ENCODE measurements at regions not wholly inside any gene's neighbourhood (a gene's known extent, or its start where the extent isn't known, plus 50 kb on each side); places are given as distances from the start of the nearest gene placed in this dataset.
"Not testable (repeated sequence)": the region's sequence is repeated elsewhere in the genome, so short reads cannot be mapped to it uniquely, and the experiment has no call there.

DNA sequence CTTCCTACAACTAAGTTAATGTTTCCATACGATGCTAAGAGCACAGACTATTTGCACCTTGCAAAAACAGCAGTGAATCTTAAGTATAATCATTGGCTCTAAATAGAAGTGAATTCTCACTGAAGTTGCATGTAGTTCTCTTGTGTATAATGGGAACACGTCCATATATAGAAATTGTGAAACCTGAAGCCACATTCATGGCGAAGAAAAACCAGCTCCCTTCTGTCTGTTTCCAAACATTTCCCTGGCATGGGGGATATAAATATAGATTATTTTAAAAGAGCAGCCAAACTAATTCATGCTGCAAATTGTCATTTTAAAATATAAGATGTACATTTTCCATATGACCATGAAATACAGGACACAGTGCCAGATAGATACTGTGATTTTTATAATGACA lies 71.1 kb downstream of the TRAM1L1 start:
- no peak for DNase-seq (ENCODE audit: low read depth)

DNA sequence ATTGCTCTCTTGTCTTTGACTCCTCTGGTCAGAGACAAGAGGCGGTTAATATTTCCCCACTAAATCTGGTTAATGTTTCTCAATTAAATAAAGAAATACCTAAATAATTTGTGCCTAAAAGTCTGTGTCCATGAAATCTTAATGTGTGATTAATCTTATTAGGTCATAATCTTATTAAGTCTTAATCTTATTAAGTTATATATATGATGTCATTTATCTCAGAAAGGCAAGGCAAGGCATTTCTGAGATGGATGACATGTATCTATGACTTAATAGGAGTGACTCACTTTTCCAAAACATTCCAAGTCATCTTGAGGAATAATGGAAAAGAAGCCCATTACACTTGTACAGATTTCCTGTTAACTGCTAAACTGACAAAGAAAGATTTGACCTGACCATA lies 74.7 kb downstream of the TRAM1L1 start:
- no peak for DNase-seq (ENCODE audit: low read depth)

DNA sequence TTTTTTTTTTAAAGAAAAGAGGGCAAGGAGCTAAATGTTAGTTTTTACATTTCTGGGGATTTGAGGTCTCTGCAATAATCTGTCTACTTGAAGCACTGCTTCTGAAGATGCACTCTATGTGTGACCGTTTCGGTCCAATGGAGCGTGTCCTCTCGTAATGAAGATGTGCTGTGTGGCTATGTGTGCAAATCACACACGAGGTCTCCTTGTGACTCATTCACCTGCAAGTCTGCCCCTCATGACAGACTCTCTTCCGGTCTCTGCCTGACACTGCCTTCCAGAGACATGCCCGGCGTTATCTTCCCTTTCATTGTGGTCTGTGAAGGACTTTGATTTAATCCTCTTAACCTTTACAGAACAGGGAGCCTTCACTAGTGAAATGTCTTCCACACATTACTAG lies 84.3 kb downstream of the TRAM1L1 start:
- DNase-seq (ENCODE audit: low read depth): no peak

DNA sequence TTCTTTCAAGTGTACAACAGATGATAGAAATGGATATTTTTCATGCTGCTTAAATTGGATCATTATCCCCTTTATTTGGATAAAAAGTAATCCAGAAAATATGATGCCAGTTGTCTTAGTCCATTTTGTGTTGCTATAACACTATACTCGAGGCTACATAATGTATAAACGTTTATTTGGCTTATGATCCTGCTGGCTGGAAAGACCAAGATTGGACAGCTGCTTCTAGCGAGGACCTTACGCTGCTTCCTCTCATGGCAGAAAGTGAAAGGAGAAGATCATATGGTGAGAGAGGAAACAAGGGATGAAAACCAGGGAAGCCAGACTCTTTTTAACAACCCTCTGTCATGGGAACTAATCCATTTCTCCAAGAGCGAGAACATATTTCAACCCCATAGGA lies 102.7 kb downstream of the TRAM1L1 start:
- DNase-seq (ENCODE audit: low read depth): no peak

DNA sequence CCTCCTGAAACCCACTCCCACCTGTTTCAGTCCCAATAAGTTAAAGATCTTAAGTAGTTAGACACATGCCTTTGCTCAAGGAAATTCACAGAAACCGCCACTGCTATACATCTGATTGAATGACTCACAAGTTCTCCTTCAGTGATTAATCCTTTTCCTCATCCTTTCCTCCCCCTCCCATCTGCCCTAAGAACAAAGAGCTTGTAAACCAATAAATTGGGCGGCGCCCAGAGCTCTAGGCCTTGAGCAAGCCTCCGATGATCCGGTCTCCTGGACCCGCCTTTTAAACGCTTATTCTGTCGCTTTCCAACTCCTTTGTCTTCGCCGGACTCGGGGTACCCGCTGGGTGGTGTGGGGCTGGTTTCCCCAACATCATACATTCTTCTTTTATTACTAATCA lies 104.9 kb downstream of the TRAM1L1 start:
- DNase-seq (ENCODE audit: low read depth): not testable (repeated sequence)

DNA sequence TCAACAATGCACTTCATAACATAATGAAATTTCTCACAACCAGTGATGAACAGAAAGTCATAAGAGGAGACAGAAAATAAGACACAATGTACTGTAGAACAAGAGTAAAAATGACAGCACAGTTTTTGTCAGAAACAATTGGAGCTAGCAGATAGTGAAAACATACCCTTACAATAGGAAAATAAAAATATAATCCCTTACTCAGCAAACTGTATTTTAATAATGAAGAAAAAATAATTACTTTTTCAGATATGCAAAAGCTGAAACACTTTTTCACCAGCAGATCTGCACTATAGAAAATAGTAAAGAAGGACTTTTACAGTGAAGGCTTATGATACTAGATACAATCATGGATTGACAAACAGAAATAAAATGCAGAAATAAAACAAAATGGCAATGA lies 126.3 kb downstream of the TRAM1L1 start:
- DNase-seq (ENCODE audit: low read depth): no peak

DNA sequence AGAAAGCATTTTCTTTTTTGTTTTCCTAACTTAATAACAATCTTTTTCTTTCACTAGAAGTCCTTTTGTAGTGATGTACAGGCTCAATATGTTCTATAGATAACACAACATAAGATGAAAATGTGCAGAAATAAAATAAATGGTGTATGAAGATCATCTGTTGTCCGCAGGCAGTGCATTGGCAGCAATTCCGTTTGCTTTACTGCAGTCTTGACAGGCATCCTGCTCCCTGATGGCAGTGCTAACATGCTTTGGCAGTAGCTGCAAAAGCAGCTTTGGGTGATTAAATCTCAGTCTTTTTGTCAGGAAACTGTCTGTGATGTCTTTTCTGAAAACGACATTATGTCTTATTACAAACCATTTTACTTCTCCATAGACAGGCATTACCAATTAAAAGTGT lies 131.4 kb downstream of the TRAM1L1 start:
- no peak for DNase-seq (ENCODE audit: low read depth)

DNA sequence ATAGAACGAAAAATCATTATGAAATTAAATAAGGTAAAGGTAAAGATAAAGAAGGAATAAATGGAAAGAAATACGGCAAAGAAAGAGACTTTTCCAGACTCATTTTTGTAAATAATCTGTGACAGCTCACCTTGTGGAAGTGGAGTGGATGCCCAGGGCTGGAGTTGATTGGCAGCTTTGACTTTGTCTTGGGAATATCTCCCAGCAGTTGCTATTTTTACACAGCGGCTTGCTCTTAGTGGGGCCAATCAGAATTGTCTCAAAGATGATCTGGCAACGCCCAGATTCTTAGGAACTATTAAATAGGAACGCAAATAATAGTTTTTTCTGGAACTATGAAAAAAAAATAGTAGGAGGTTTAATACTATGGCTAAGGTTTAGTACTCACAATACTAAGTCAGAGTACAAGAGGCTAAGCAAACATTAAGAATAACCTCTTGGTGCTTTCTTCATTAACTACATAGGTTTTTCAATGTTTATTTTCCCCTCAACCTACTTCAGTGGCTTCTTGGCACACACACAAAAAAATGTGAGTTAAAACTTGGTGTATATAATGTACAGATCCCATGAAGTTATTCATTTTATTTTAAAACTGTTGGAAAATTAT lies 132.7 kb downstream of the TRAM1L1 start:
- DNase-seq (ENCODE audit: low read depth): no peak

DNA sequence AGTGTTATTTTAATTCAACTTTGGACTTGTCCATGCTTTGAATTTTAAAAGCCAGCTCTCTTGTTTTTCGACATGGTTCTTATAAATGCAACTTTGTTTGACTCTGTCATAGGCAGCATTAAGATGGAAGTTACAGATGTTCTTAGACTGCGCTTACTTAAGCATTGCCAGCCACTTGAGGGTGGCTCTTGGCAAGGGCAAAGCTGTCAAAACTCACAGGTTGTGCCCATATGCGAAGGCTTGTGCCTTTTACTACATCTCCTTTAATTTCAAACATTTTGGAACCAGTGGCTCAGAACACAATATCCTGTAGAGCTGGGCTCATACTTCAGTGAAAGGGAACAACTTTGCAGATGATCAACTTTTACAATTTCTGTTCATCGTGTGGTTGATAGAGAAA lies 135.5 kb downstream of the TRAM1L1 start:
- DNase-seq (ENCODE audit: low read depth): no peak

DNA sequence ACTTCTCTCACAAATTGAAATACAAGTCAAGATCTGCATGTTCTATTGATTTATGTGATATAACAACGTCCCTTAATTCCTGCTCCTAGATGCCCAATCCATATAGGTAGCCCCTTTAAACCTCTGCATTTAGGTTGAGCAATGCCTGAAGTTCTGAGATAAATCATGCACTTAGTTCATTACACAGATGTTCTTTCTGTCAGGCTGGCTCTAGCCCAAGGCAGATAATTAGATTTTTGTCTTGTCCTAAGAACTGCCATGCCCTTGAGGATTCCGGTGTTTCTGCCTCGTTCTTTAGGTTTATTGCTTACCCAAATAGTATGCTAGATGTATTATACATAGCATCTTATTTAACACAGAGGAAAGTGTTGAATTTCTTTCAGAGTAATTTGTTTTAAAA lies 143.1 kb downstream of the TRAM1L1 start:
- no peak for DNase-seq (ENCODE audit: low read depth)

DNA sequence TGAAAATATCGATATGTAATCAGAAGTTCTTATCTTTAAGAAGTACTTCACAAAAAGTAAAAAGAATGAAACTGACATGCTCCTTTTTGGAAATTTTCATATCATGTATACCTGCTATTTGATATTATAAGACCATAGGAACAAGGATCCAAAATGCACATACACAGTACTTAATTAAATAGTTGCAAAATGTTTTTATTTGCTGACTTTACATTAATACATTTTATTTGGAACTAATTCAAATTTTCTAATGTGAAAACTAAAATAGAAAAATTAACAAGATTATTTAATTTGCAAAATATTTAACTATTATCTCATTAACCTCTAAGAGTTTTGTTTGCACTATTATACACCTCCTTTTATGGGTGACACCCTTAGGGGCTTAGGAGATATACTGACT lies 155.0 kb downstream of the TRAM1L1 start:
- no peak for DNase-seq (ENCODE audit: low read depth)

DNA sequence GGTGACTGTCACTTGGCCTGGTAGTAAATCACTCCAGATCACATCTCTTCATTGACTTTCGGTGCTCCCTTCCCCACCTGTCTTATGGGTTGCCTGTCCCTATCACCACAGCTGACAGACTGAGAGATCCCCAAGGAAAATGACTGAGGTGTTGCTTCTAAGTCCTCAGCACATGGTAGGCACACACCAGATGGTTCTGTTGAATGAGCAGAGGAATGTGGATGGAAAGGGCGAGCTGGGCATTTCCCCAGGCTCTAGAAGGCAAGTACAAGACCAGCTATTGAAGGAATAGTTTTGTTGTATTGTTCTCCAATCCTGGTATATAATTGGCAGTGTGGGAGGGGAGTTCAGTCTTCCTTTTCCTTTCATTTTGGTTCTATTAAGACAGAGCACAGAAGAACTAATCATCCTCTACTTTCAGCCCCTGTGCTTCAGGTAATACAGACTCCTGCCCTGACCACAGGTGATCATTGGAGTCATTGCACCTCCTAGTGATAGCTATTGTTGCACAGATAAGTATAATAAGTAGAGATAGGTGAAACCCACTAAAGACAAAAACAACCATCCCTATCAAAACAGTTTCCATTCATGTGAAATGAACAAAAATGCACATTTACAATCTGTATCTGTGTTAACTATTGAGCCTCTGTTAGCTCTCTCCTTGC lies 158.6 kb downstream of the TRAM1L1 start:
- DNase-seq (ENCODE audit: low read depth): no peak

DNA sequence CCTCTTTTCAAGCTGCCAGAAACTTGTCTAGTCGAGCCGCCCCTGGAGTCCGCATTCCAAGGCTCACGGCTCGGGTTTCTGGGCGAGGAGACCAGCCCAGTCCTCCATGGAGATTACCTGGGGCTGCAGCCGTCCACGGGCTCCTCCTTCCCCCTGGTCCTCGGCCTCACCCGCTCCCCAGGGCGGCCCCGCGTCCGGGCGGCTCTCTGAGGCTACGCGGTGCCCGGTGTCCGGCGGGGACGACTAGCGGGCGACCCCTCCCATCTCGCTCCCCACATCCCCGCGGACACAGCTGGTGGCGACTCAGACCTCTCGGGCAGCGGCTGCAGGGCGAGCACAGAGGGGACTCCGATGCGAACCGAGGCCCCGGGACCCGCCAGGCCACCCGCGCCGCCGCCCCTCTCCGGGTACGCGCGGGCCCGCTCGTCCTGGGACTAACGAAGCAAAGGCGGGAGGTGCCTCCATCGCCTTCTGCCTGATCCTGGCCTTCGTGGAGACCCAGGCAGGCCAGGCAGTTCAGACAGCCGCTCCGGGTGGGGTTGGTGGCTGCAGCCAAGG lies 159.4 kb downstream of the TRAM1L1 start:
- DNase-seq (ENCODE audit: low read depth): no peak

DNA sequence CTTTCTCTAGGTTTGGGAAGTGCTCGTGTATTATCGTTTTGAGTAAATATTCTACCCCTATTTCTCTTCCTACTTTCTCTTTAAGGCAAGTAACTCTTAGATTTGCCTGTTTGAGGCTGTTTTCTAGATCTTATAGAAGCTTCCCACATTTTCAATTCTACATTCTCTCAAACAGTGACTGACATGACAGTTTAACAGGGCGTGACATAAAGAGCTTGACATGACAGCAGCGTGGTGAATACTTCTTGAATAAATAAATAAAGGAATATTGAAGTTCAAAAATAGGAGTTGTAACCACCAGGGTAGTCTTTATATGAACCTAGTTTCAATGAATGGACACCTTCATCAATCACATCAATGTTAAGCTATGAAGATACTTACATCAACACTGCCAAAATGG lies 162.0 kb downstream of the TRAM1L1 start:
- no peak for DNase-seq (ENCODE audit: low read depth)

DNA sequence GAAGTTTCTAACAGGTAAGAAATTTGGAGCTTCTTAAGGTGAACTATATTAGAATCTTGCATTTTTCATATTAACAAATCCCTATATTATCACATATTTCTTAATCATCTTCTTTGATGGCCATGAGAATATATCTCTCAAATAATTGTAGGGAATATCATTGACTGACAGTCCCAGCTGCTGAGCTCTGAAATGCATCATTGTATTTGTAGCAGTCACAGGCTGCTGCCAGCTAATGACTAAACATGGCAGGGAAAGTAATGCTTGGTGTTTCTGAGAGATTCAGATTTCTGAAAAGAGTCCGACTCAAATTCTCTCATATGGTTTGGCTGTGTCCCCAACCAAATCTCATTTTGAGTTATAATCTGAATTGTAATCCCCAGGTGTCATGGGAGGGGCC lies 171.9 kb downstream of the TRAM1L1 start:
- DNase-seq (ENCODE audit: low read depth): no peak

DNA sequence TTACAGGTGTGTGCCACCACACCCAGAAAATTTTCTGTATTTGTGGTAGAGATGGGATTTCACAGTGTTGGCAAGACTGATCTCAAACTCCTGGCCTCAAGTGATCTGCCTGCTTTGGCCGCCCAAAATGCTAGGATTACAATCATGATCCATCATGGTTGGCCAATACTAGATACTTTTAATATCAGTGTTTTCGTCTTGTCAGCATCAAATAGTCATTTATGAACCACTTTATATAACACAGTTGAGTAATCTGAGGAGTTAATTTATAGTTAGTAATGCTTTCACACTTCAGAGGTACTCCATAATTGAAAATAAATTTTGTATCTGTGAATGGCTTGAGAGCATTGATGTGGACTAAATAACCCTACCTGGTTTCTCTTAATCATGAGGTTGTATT lies 178.6 kb downstream of the TRAM1L1 start:
- no peak for DNase-seq (ENCODE audit: low read depth)

DNA sequence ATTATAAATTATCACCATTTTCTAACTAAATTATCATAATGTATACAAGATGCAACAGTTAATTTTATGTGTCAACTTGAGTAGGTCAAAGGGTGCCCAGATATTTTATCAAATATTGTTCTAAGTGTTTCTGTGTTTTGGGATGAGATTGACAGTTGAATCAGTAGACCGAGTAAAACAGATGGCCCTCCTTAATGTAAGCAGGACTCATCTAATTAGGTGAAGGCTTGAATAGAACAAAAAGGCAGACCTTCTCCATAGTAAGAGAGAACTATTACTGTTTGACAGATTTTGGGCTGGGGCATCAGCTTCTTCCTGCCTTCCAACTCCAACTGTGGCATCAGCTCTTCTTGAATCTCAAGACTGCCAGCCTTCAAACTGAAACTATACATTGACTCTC lies 185.8 kb downstream of the TRAM1L1 start:
- no peak for DNase-seq (ENCODE audit: low read depth)

DNA sequence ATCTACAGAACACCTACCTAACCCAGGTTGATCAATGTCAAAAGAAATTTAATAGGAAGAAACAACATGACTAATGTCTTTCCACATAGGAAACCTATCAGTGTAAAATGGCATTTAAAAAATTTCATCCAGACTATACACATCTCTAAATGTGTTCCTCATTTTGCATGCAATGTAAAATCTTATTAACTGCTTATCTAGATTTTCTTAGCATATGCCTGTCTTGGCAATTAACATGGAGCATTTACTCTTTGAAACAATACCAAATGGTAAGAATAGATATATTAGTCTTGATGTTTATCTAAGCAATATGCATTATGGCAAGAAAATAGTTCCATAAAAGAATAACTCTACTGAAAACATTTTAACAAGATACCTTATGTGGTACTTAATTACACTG lies 199.8 kb downstream of the TRAM1L1 start:
- DNase-seq (ENCODE audit: low read depth): no peak

DNA sequence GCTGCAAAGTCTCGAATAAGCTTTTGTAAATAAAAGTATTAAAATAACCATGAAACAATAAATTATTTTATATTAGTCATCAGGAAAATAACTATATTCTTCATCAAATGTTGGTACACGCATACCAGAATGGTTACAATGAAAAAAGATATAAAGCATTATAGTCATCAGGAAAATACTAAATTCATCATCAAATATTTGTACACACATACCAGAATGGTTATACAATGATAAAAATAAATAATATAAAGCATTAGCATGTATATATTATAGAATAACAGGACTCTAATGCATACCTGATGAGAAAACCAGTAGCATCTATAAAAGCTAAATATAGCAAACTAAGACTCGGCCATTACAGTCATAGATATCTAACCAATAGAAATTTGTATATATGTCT lies 202.9 kb downstream of the TRAM1L1 start:
- DNase-seq (ENCODE audit: low read depth): no peak

DNA sequence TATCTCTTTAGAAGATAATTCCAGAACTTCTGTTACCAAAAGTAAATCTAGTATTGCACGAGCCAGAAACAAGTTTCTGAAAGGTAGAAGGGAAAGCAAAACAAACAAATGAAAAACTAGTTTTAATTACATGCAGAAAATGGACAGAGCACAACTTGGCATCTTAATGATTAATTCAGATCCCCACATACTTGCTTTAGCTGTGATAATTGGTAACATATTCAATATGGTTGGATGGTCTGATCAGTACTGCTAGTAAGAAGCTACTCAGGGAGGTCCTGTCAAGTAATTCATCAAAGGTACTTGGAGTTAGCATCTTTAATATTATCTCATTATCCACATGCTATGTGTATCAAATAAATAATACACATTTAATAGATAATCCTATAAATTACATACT lies 204.3 kb downstream of the TRAM1L1 start:
- DNase-seq (ENCODE audit: low read depth): no peak

DNA sequence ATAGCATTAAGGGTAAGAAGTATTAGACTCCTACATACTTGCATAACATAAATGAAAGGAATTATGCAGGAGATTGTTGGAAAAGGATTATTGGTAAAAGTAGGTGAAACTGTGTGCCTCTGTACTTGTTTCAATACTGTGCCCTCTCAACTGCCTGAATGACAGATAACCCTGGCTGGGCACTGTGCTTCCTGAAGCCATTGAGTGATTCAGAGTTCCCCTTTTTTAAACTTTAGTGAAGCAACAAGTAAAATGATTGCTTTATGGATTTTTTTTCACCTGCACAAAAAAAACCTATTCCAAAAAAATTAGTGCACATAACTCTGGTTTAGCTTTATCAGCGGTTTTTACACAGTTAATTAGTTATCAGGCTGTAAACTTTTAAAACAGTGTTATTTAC lies 204.8 kb downstream of the TRAM1L1 start:
- DNase-seq (ENCODE audit: low read depth): no peak

DNA sequence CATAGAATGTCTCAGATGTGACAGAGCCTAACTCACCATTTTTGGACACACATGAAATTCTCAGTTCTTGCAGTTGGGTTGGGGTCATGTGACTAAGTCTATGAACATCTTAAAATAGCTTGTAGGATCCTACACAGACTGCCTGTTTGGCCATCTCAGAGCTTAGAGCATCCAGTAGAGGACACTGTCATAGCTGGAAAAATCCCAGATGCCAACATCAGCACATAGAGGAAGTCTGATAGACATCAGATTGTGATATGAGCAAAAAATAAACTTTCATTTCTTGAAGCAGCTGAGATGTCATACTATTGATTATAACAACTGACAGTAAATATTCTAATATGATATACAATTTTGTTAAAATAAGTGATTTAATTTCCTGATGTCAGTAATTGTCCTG lies 207.1 kb downstream of the TRAM1L1 start:
- DNase-seq (ENCODE audit: low read depth): no peak

DNA sequence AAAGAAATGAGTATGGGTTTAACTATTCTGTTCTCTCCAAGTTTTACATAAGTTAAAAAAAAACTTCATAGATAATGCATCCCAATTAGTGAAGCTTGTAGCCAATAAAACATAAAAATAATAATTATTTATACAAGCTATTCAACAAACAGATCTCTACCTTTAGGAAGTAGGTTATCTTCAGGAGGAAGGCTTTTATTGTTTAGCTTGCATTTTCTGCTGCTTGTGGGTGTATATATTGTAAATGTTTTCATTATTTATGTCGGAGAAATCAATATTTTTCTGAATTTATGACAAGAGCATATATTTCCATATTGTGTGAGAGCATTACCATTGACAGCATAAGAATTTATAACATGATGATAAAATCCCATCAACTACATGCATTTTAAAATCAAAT lies 208.3 kb downstream of the TRAM1L1 start:
- DNase-seq (ENCODE audit: low read depth): no peak

DNA sequence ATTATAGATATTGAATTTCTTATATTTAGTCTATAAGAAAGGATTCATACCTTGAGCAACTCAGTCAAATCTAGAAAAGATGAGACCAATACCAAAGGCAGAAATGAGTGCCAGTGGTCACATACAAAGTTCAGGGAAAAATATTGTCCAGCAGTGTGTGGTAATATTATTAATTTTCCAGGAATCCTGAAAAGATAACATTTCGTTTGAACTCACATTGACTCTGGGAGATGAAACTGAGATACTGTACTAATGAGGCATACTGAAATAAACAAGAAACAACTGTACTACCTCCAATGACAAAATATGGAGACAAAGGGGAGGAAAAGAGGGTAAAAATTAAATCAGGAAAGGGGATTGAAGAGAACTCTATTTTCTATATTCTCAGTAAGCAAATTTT lies 212.4 kb downstream of the TRAM1L1 start:
- no peak for DNase-seq (ENCODE audit: low read depth)

All from GM04503 (cell line).